ENCODE measurements at regions not wholly inside any gene's neighbourhood (a gene's known extent, or its start where the extent isn't known, plus 50 kb on each side); places are given as distances from the start of the nearest gene placed in this dataset.

GRCh38 chr1:55362558-55362957, 147.4 kb upstream of the USP24 start:
- TF ChIP-seq CTCF (IDR thresholded peaks at IDR 0.05; ENCODE audit: control extremely low read depth, extremely low read depth), result no peak
- no peak overlapping the region for H3K27ac ChIP-seq (ENCODE audit: low read depth in 1 of 2, low read length in 1 of 2)
- H3K36me3 ChIP-seq (ENCODE audit: control insufficient read depth in 4 of 4, insufficient read depth in 4 of 4, low read length in 4 of 4), result no peaks in the 10 kb centered on the region
- H3K4me3 ChIP-seq, result no peak overlapping the region
- 45 to 58% methylated on average over 3 of the region's 3 CpGs for WGBS, 2 donors
- DNase-seq (peak in 1 of 3 donors; percentile 25), ATAC-seq (ENCODE audit: insufficient read depth, low FRiP score) (peak; percentile 34)
- peaks cover 0 to 6% (median 0%) of the 10 kb centered on the region in 5 donors for H3K4me1 ChIP-seq (ENCODE audit: control insufficient read depth in 5 of 5, insufficient read depth in 5 of 5, low read length in 5 of 5)
- no peak overlapping the region for H3K9ac ChIP-seq (ENCODE audit: insufficient read depth in 1 of 2, low read length in 2 of 2)
- no peaks in the 10 kb centered on the region for H3K9me3 ChIP-seq (ENCODE audit: control insufficient read depth in 4 of 4, insufficient read depth in 3 of 4, low read length in 3 of 4)
- no peaks in the 10 kb centered on the region for H3K27me3 ChIP-seq (ENCODE audit: control insufficient read depth in 3 of 3, insufficient read depth in 3 of 3, low read length in 2 of 3)

GRCh38 chr1:55359611-55360010, 144.4 kb upstream of the USP24 start:
- no peak for ATAC-seq (ENCODE audit: insufficient read depth, low FRiP score)
- Histone ChIP-seq H3K36me3 (ENCODE audit: control insufficient read depth in 4 of 4, insufficient read depth in 4 of 4, low read length in 4 of 4) (no peaks in the 10 kb centered on the region), H3K27me3 (ENCODE audit: control insufficient read depth in 3 of 3, insufficient read depth in 3 of 3, low read length in 2 of 3) (no peaks in the 10 kb centered on the region), H3K9ac (ENCODE audit: insufficient read depth in 1 of 2, low read length in 2 of 2) (no peak overlapping the region), H3K4me1 (ENCODE audit: control insufficient read depth in 5 of 5, insufficient read depth in 5 of 5, low read length in 5 of 5) (peaks cover 0 to 6% (median 0%) of the 10 kb centered on the region in 5 donors), H3K9me3 (ENCODE audit: control insufficient read depth in 4 of 4, insufficient read depth in 3 of 4, low read length in 3 of 4) (no peaks in the 10 kb centered on the region), H3K27ac (ENCODE audit: low read depth in 1 of 2, low read length in 1 of 2) (no peak overlapping the region), H3K4me3 (no peak overlapping the region)
- DNase-seq, result no peak
- no peak for TF ChIP-seq CTCF (IDR thresholded peaks at IDR 0.05; ENCODE audit: control extremely low read depth, extremely low read depth)
- WGBS, 2 donors, result 74 to 87% methylated on average over 3 of the region's 3 CpGs

DNA sequence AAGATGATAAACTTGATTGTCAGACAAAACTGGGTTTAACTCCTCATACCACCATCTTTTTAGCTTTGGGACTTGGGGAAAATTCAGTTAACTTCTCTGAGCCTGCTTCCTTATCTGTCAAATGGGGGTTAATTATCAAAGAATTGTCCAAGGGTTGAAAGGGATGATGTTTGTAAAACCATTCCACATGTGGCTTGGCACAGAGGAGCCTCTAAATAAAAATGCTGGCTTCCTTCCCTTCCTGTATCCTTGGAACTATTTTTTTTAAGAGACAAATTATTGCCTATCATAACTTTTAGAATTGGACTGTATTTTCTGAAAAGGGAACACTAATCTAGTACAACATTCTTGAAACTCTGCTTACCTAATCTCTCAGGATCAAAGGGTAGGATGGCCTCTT, 143.4 kb upstream of the USP24 start:
- H3K27ac ChIP-seq (ENCODE audit: low read depth in 1 of 2, low read length in 1 of 2), result no peak overlapping the region
- H3K9me3 ChIP-seq (ENCODE audit: control insufficient read depth in 4 of 4, insufficient read depth in 3 of 4, low read length in 3 of 4), result no peaks in the 10 kb centered on the region
- no peak overlapping the region for H3K4me3 ChIP-seq
- no peaks in the 10 kb centered on the region for H3K27me3 ChIP-seq (ENCODE audit: control insufficient read depth in 3 of 3, insufficient read depth in 3 of 3, low read length in 2 of 3)
- ATAC-seq (ENCODE audit: insufficient read depth, low FRiP score) (no peak), DNase-seq (no peak)
- H3K9ac ChIP-seq (ENCODE audit: insufficient read depth in 1 of 2, low read length in 2 of 2), result no peak overlapping the region
- H3K4me1 ChIP-seq (ENCODE audit: control insufficient read depth in 5 of 5, insufficient read depth in 5 of 5, low read length in 5 of 5), result peaks cover 0 to 6% (median 0%) of the 10 kb centered on the region in 5 donors
- TF ChIP-seq CTCF (IDR thresholded peaks at IDR 0.05; ENCODE audit: control extremely low read depth, extremely low read depth), result no peak
- no peaks in the 10 kb centered on the region for H3K36me3 ChIP-seq (ENCODE audit: control insufficient read depth in 4 of 4, insufficient read depth in 4 of 4, low read length in 4 of 4)

DNA sequence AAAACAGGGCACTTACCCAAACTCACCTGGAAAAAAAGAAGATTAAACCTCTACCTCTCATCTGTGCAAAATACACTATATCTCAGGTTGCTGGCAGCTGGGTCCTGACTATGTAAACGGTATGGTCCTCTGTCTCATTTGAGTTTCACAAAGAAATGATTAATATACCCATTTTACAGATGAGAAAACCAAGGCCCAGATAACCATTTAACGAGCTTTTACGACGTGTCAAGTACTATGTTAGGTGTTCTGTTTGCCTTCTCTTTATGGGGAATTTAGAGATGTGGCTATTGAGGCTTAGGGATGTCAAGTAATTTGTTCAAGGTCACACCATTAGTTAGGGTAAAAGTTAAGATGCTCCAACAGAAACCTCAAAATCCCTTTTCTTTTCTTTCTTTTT, 140.4 kb upstream of the USP24 start:
- WGBS, 2 donors, result 92 to 95% methylated on average over 4 of the region's 4 CpGs
- no peak for DNase-seq
- Histone ChIP-seq H3K4me3 (no peak overlapping the region), H3K9ac (ENCODE audit: insufficient read depth in 1 of 2, low read length in 2 of 2) (no peak overlapping the region), H3K36me3 (ENCODE audit: control insufficient read depth in 4 of 4, insufficient read depth in 4 of 4, low read length in 4 of 4) (no peaks in the 10 kb centered on the region), H3K27ac (ENCODE audit: low read depth in 1 of 2, low read length in 1 of 2) (no peak overlapping the region), H3K27me3 (ENCODE audit: control insufficient read depth in 3 of 3, insufficient read depth in 3 of 3, low read length in 2 of 3) (no peaks in the 10 kb centered on the region), H3K4me1 (ENCODE audit: control insufficient read depth in 5 of 5, insufficient read depth in 5 of 5, low read length in 5 of 5) (no peaks in the 10 kb centered on the region), H3K9me3 (ENCODE audit: control insufficient read depth in 4 of 4, insufficient read depth in 3 of 4, low read length in 3 of 4) (no peaks in the 10 kb centered on the region)
- no peak for TF ChIP-seq CTCF (IDR thresholded peaks at IDR 0.05; ENCODE audit: control extremely low read depth, extremely low read depth)
- no peak for ATAC-seq (ENCODE audit: insufficient read depth, low FRiP score)
